Natural killer cell (primary cell): ENCODE measurements at regions not wholly inside any gene's neighbourhood (a gene's known extent, or its start where the extent isn't known, plus 50 kb on each side); places are given as distances from the start of the nearest gene placed in this dataset.

Experiments used
- ATAC-seq, 3 donors: fragments of 150-1000 bp in 2 of 3; fragments of 200-7000 bp in 1 of 3; cut with Tn5 transposase; 1 replicate in 1 of 3; 2 replicates in 2 of 3; pipeline ENCODE4 v1.10.0; 2021; ENCODE audit warnings: mild to moderate bottlenecking in 2 of 3, moderate library complexity in 2 of 3
- DNase-seq, 2 donors: peaks; one replicate each; pipeline versions ENCODE4 v3.0.0 to v3.0.0-alpha.2; 2013 to 2021; ENCODE audit warnings: mixed read lengths in 1 of 2
- H3K27ac ChIP-seq: one replicate; pipeline ENCODE4 v1.5.1; 2013; ENCODE audit warnings: mild to moderate bottlenecking, low read length
- H3K27me3 ChIP-seq: one replicate; pipeline ENCODE4 v1.6.1; 2013; ENCODE audit warnings: low read length; ENCODE audit not compliant: control insufficient read depth, insufficient read depth
- H3K36me3 ChIP-seq: one replicate; pipeline ENCODE4 v1.6.1; 2013; ENCODE audit warnings: low read length; ENCODE audit not compliant: control insufficient read depth, insufficient read depth
- H3K4me1 ChIP-seq: one replicate; pipeline ENCODE4 v1.6.1; 2013; ENCODE audit warnings: low read length; ENCODE audit not compliant: control insufficient read depth, insufficient read depth
- H3K4me3 ChIP-seq: one replicate; pipeline ENCODE4 v1.5.1; 2013; ENCODE audit warnings: low read length
- H3K9me3 ChIP-seq: one replicate; pipeline ENCODE4 v1.6.1; 2013; ENCODE audit warnings: low read length; ENCODE audit not compliant: control insufficient read depth, insufficient read depth
- H3K27ac Mint-ChIP-seq, 2 donors: one replicate each; pipeline ENCODE4 v1.8.0; 2022; ENCODE audit warnings: mild to moderate bottlenecking in 2 of 2, mixed read lengths in 2 of 2, moderate library complexity in 1 of 2
- H3K27me3 Mint-ChIP-seq, 2 donors: one replicate each; pipeline ENCODE4 v1.8.0; 2022; ENCODE audit warnings: low read depth in 2 of 2, mixed read lengths in 2 of 2
- H3K36me3 Mint-ChIP-seq: one replicate; pipeline ENCODE4 v1.8.0; 2022; ENCODE audit warnings: mixed read lengths
- H3K4me1 Mint-ChIP-seq, 2 donors: one replicate each; pipeline ENCODE4 v1.8.0; 2022; ENCODE audit warnings: mixed read lengths in 2 of 2
- H3K4me3 Mint-ChIP-seq: one replicate; pipeline ENCODE4 v1.8.0; 2022; ENCODE audit warnings: mild to moderate bottlenecking, moderate library complexity, mixed read lengths
- H3K9me3 Mint-ChIP-seq, 2 donors: one replicate each; pipeline ENCODE4 v1.8.0; 2022; ENCODE audit warnings: mixed read lengths in 2 of 2
- WGBS: methylation state at CpG from one replicate; pipeline ENCODE4 v1.1.7; 2013; ENCODE audit warnings: missing lambda C conversion rate; ENCODE audit not compliant: insufficient coverage; 5-methylcytosine and 5-hydroxymethylcytosine counted together
- intact Hi-C: fragments of 100-400 bp; cut with micrococcal nuclease; formaldehyde crosslinking; loops from one replicate; pipeline ENCODE4 v1.14.2; 2022
- TF ChIP-seq, protein P1 (sequence below): fragments of 200-600 bp; IDR thresholded peaks from one replicate; pipeline ENCODE4 v1.8.0; 2022; ENCODE audit warnings: antibody characterized with exemption

DNA sequence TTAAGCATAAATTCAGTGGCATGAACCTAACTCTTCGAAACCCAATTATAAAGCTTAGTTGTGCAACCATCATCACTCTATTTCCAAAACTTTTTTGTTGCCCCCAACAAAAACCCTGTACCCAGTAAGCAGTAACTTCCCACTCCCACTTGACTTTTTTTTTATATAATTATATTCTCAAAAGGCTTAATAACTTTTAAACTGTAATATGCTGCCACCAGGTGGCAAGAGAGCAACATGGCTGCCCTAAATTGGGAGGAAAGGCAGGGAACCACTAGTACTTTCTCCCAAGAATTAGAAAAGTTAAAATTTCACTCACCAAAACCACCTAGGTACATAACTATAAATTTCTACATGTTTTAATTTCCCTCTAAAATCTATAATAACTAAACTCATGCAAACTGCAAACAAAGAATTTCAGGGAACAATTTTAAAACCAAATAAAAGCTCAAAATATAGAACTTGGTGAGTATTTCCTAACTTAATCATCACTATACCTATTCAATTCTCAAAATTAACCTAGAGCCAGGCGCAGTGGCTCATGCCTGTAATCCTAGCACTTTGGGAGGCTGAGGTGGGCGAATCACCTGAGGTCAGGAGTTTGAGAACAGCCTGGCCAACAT, 50.2 kb upstream of the RNF38 start:
- Mint-ChIP-seq H3K27me3 (no peaks in the 10 kb centered on the region), H3K4me3 (no peak overlapping the region), H3K36me3 (no peaks in the 10 kb centered on the region), H3K4me1 (peaks cover 20 to 24% of the 10 kb centered on the region in 2 donors), H3K27ac (no peak overlapping the region), H3K9me3 (no peaks in the 10 kb centered on the region)
- DNase-seq (peak in 1 of 2 donors; percentile 68), ATAC-seq (peak in 1 of 3 donors; percentile 26)
- peaks cover 13% of the 10 kb centered on the region for H3K4me1 ChIP-seq
- intact Hi-C loops: loop anchor here (1.0 kb wide), 2 partner anchors 43 to 106 kb away; no protein-coding TSS in a partner anchor
- WGBS: 95% methylated on average over 3 of the region's 3 CpGs
- no peak overlapping the region for H3K4me3 ChIP-seq
- H3K27ac ChIP-seq: no peak overlapping the region
- no peaks in the 10 kb centered on the region for H3K36me3 ChIP-seq
- TF ChIP-seq, protein P1, sequence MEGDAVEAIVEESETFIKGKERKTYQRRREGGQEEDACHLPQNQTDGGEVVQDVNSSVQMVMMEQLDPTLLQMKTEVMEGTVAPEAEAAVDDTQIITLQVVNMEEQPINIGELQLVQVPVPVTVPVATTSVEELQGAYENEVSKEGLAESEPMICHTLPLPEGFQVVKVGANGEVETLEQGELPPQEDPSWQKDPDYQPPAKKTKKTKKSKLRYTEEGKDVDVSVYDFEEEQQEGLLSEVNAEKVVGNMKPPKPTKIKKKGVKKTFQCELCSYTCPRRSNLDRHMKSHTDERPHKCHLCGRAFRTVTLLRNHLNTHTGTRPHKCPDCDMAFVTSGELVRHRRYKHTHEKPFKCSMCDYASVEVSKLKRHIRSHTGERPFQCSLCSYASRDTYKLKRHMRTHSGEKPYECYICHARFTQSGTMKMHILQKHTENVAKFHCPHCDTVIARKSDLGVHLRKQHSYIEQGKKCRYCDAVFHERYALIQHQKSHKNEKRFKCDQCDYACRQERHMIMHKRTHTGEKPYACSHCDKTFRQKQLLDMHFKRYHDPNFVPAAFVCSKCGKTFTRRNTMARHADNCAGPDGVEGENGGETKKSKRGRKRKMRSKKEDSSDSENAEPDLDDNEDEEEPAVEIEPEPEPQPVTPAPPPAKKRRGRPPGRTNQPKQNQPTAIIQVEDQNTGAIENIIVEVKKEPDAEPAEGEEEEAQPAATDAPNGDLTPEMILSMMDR: peak; percentile 71
- no peaks in the 10 kb centered on the region for H3K27me3 ChIP-seq
- H3K9me3 ChIP-seq: no peaks in the 10 kb centered on the region
